OCI-LY1 (cell line): ENCODE measurements at regions not wholly inside any gene's neighbourhood (a gene's known extent, or its start where the extent isn't known, plus 50 kb on each side); places are given as distances from the start of the nearest gene placed in this dataset.

Source experiments
- EZH2 ChIP-seq: fragments of 200-600 bp; sonication (generic), shearing (Covaris generic); IDR thresholded peaks from 2 replicates; pipeline ENCODE4 v1.8.0; 2017; ENCODE audit warnings: borderline replicate concordance, mixed run types, mild to moderate bottlenecking, antibody characterized with exemption, low read length, moderate library complexity, mixed read lengths
- TF ChIP-seq, protein P1 (sequence below): fragments of 200-600 bp; sonication (generic), shearing (Covaris generic); IDR thresholded peaks from 2 replicates; pipeline ENCODE4 v1.5.1; 2017; ENCODE audit warnings: mild to moderate bottlenecking, antibody characterized with exemption, low read length, moderate library complexity, mixed read lengths

DNA sequence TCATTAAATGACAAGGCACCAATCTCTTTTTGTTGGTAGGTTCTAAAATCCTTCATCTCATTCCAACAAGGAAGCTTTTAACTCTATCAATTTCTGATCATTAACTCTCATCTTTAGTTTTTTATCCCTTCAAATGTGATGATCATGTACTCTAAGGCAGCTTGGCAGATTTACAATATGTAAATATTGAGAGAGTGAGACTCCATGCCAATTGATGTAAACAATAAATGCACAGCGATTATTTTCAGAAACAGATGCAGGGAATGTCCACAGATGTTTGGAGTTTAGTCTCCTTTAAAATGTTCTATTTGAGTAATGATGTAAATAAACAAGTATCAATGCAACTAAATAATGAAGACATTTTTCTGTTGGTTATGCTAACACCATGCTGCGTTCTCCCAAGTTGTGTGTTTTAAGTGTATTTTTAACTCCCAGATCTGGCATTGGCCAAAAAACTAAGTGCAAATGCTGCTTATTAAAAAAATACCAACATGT, 213.8 kb downstream of the AHR start:
- TF ChIP-seq, protein P1, sequence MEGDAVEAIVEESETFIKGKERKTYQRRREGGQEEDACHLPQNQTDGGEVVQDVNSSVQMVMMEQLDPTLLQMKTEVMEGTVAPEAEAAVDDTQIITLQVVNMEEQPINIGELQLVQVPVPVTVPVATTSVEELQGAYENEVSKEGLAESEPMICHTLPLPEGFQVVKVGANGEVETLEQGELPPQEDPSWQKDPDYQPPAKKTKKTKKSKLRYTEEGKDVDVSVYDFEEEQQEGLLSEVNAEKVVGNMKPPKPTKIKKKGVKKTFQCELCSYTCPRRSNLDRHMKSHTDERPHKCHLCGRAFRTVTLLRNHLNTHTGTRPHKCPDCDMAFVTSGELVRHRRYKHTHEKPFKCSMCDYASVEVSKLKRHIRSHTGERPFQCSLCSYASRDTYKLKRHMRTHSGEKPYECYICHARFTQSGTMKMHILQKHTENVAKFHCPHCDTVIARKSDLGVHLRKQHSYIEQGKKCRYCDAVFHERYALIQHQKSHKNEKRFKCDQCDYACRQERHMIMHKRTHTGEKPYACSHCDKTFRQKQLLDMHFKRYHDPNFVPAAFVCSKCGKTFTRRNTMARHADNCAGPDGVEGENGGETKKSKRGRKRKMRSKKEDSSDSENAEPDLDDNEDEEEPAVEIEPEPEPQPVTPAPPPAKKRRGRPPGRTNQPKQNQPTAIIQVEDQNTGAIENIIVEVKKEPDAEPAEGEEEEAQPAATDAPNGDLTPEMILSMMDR: no peak
- no peak for TF ChIP-seq EZH2
